SJCRH30 (cell line): ENCODE measurements at regions not wholly inside any gene's neighbourhood (a gene's known extent, or its start where the extent isn't known, plus 50 kb on each side); places are given as distances from the start of the nearest gene placed in this dataset.

Source experiments
- DNase-seq, 2 experiments: peaks; one replicate each; pipeline ENCODE4 v3.0.0-alpha.2; 2015 to 2020
- H3K27ac ChIP-seq: fragments of 250-450 bp; sonication (Bioruptor Pico); 2 replicates; pipeline ENCODE4 v1.5.1; 2020; ENCODE audit warnings: mild to moderate bottlenecking, moderate library complexity
- H3K27me3 ChIP-seq: fragments of 250-450 bp; sonication (Bioruptor Pico); 2 replicates; pipeline ENCODE4 v1.5.1; 2020; ENCODE audit warnings: mild to moderate bottlenecking, moderate library complexity
- H3K36me3 ChIP-seq: fragments of 250-450 bp; sonication (Bioruptor Pico); 2 replicates; pipeline ENCODE4 v1.5.1; 2020; ENCODE audit warnings: mild to moderate bottlenecking, moderate library complexity
- H3K4me1 ChIP-seq: fragments of 250-450 bp; sonication (Bioruptor Pico); 2 replicates; pipeline ENCODE4 v1.5.1; 2020; ENCODE audit warnings: mild to moderate bottlenecking, moderate library complexity
- H3K4me3 ChIP-seq: fragments of 250-450 bp; sonication (Bioruptor Pico); 2 replicates; pipeline ENCODE4 v1.5.1; 2020; ENCODE audit warnings: mild to moderate bottlenecking, moderate library complexity
- H3K9me3 ChIP-seq: fragments of 250-450 bp; sonication (Bioruptor Pico); replicated peaks from 2 replicates; pipeline ENCODE4 v1.5.1; 2020; ENCODE audit warnings: mild to moderate bottlenecking, moderate library complexity

DNA sequence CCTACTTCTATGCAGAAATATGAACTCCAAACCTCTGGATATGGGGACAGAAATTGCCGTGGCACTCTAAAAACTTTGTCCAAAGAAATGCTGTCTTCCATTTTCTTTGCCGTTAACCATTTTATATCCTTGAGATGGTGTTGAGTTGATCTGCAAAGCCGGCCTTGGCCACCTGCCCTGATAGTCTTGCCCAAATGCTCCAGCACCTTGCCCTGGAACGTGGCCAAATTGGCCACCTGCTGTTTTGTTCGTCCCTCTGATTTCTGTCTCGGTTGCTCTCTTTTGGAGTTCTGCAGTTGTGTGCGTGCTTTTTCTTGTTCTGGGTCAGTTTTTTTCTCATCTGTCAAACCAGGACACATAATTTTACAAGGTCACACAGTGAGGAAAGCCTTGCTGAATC, 239.7 kb upstream of the GMDS start:
- no peaks in the 10 kb centered on the region for H3K9me3 ChIP-seq
- no peak overlapping the region for H3K27ac ChIP-seq
- H3K27me3 ChIP-seq: no peaks in the 10 kb centered on the region
- peak in 1 of 2 experiments; percentile 36 for DNase-seq
- H3K4me3 ChIP-seq: no peak overlapping the region
- H3K4me1 ChIP-seq: no peaks in the 10 kb centered on the region
- H3K36me3 ChIP-seq: no peaks in the 10 kb centered on the region

DNA sequence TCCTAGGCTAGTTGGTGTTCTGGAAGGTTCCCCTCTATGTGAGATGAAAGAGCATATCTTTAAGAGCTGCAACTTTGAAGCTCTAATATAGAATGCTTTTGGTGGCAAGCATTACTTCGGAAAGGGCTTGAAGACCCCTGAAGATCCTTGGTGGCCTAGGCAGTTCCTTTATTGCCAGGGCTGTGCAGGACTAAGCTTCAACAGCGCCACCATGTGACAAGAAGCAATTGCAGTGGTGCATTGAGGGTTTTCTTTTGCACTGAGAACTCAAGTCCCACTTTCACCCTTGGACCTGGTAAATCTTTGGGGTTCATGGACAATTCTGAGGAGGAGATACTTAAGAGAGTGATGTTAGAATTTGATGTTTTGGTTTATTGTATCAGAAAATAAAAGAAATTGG, 237.4 kb upstream of the GMDS start:
- no peak for DNase-seq
- Histone ChIP-seq H3K4me3 (no peak overlapping the region), H3K36me3 (no peaks in the 10 kb centered on the region), H3K27ac (no peak overlapping the region), H3K4me1 (no peaks in the 10 kb centered on the region), H3K27me3 (no peaks in the 10 kb centered on the region), H3K9me3 (no peaks in the 10 kb centered on the region)

- Histone ChIP-seq H3K27me3 (no peaks in the 10 kb centered on the region), H3K4me3 (no peak overlapping the region), H3K9me3 (no peaks in the 10 kb centered on the region), H3K27ac (no peak overlapping the region), H3K36me3 (no peaks in the 10 kb centered on the region), H3K4me1 (no peaks in the 10 kb centered on the region)
- DNase-seq: no peak
Observed at GRCh38 chr6:2481307-2481706, 235.9 kb upstream of the GMDS start.

DNA sequence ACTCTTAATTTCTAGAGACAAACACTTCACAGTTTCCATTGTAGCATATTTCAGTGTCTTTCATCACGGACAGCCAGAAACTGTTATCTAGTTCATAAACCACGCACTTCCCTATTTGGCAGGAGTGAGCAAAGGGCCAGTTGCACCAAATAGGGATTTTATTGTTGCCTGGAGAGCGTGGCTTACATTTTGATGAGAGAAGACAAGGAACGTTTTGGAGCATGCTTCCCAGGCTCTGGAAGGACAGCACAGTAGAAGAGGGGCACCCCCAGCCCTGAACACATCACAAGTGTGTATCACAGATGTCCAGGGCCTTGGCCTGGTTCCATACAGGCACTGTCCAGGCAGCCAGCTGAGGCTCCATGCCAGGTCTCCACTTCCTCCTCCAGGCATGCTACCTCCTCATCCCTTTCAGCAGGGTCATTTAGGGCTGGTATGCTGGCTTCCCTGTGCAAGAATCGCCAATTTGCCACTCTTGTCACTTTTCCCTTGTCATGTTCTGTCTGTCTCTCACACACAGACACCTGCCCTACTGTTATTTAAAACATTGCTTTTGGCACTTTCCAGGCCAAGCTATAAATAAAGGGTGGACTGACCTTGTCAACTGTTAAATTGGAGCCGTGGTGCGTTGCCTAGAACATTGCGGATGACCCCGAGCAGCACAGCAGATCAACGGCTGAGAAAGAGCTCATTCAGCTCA, 235.0 kb upstream of the GMDS start:
- Histone ChIP-seq H3K27ac (no peak overlapping the region), H3K36me3 (no peaks in the 10 kb centered on the region), H3K9me3 (no peaks in the 10 kb centered on the region), H3K4me3 (no peak overlapping the region), H3K27me3 (no peaks in the 10 kb centered on the region), H3K4me1 (no peaks in the 10 kb centered on the region)
- no peak for DNase-seq

DNA sequence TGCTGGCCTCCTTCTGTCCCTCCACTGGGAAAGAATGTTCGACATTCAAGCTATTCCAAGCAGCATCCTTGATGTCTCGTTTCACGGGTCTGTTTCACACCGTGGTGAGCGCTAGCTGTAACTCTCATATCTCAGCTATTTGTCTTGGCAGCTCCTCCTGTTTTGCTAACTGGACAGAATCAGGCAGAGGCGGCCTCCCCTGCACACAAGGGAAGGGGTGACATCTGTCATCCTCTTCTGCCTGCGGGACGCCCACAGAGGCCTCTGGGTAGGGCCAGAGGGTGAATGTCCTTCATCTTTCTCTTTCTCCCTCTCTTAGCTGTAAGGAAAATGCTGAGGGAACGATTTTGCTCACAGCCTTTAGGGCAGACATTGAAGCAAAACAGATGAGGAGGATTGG, 232.8 kb upstream of the GMDS start:
- Histone ChIP-seq H3K4me3 (no peak overlapping the region), H3K27ac (no peak overlapping the region), H3K36me3 (no peaks in the 10 kb centered on the region), H3K4me1 (no peaks in the 10 kb centered on the region), H3K27me3 (no peaks in the 10 kb centered on the region), H3K9me3 (no peaks in the 10 kb centered on the region)
- DNase-seq: no peak

- H3K4me3 ChIP-seq: no peak overlapping the region
- no peak overlapping the region for H3K27ac ChIP-seq
- H3K4me1 ChIP-seq: no peaks in the 10 kb centered on the region
- no peaks in the 10 kb centered on the region for H3K27me3 ChIP-seq
- no peaks in the 10 kb centered on the region for H3K9me3 ChIP-seq
- DNase-seq: no peak
- H3K36me3 ChIP-seq: no peaks in the 10 kb centered on the region
Observed at GRCh38 chr6:2477666-2478065, 232.3 kb upstream of the GMDS start.

GRCh38 chr6:2477250-2477649, 231.8 kb upstream of the GMDS start:
- no peak overlapping the region for H3K27ac ChIP-seq
- no peaks in the 10 kb centered on the region for H3K9me3 ChIP-seq
- DNase-seq: no peak
- no peaks in the 10 kb centered on the region for H3K36me3 ChIP-seq
- H3K4me3 ChIP-seq: no peak overlapping the region
- H3K4me1 ChIP-seq: no peaks in the 10 kb centered on the region
- H3K27me3 ChIP-seq: no peaks in the 10 kb centered on the region

- H3K9me3 ChIP-seq: no peaks in the 10 kb centered on the region
- no peaks in the 10 kb centered on the region for H3K27me3 ChIP-seq
- no peak for DNase-seq
- H3K4me1 ChIP-seq: no peaks in the 10 kb centered on the region
- H3K27ac ChIP-seq: no peak overlapping the region
- H3K4me3 ChIP-seq: no peak overlapping the region
- no peaks in the 10 kb centered on the region for H3K36me3 ChIP-seq
Observed at GRCh38 chr6:2476376-2476775, 231.0 kb upstream of the GMDS start.

- Histone ChIP-seq H3K27ac (no peak overlapping the region), H3K4me3 (no peak overlapping the region), H3K4me1 (no peaks in the 10 kb centered on the region), H3K36me3 (no peaks in the 10 kb centered on the region), H3K9me3 (no peaks in the 10 kb centered on the region), H3K27me3 (no peaks in the 10 kb centered on the region)
- DNase-seq: no peak
Observed at GRCh38 chr6:2471472-2471871, 226.1 kb upstream of the GMDS start.

GRCh38 chr6:2469428-2469827, 224.0 kb upstream of the GMDS start:
- H3K9me3 ChIP-seq: no peaks in the 10 kb centered on the region
- H3K27ac ChIP-seq: no peak overlapping the region
- H3K4me3 ChIP-seq: no peak overlapping the region
- no peaks in the 10 kb centered on the region for H3K27me3 ChIP-seq
- DNase-seq: no peak
- H3K4me1 ChIP-seq: no peaks in the 10 kb centered on the region
- no peaks in the 10 kb centered on the region for H3K36me3 ChIP-seq

DNA sequence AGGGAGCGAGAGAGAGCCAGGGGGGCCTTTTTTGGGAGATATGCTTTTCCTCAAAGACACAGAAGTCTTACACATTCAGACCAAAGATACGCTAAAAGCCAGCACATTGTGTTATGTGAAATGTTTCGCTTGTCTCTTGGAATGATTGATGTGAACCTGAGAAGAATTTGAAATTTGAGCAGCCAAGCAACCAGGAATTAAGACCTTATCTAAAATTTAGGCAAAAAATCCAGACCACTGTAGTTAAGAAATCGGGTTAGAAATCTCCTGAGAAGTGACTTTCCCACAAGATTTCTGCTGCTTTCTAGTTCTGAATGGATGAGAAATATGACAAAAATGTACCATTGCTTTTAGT, 223.2 kb upstream of the GMDS start:
- no peaks in the 10 kb centered on the region for H3K9me3 ChIP-seq

DNA sequence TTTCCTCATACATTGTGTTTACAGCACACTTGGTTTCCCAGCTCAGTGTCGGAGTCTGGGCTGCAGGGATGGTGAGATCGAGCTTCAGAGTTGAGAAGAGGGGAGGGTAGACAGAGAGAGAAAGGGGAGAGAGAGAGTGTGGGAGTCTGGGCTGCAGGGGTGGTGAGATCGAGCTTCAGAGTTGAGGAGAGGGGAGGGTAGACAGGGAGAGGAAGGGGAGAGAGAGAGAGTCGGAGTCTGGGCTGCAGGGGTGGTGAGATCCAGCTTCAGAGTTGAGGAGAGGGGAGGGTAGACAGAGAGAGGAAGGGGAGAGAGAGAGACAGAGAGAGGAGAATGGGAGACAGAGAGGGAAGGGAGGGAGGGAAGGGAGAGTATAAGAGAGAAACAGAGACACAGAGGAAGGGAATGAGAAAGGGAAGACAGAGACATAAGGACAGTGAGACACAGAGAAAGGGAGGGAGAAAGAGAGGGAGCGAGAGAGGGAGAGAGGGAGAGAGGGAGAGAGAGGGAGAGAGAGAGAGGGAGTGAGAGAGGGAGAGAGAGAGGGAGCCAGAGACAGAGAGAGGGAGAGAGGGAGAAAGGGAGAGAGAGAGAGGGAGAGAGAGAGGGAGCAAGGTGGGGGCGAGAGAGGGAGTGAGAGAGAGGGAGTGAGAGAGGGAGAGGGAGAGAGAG, 222.7 kb upstream of the GMDS start:
- no peak for DNase-seq
- no peak overlapping the region for H3K27ac ChIP-seq
- no peaks in the 10 kb centered on the region for H3K9me3 ChIP-seq
- no peaks in the 10 kb centered on the region for H3K36me3 ChIP-seq
- no peak overlapping the region for H3K4me3 ChIP-seq
- no peaks in the 10 kb centered on the region for H3K4me1 ChIP-seq
- no peaks in the 10 kb centered on the region for H3K27me3 ChIP-seq

More for the DNA sequence above, 223.2 kb upstream of the GMDS start:
- no peak overlapping the region for H3K4me3 ChIP-seq
- H3K27me3 ChIP-seq: no peaks in the 10 kb centered on the region
- no peaks in the 10 kb centered on the region for H3K4me1 ChIP-seq
- DNase-seq: no peak
- no peaks in the 10 kb centered on the region for H3K36me3 ChIP-seq
- H3K27ac ChIP-seq: no peak overlapping the region

- H3K4me1 ChIP-seq: no peaks in the 10 kb centered on the region
- no peaks in the 10 kb centered on the region for H3K36me3 ChIP-seq
- no peaks in the 10 kb centered on the region for H3K9me3 ChIP-seq
- no peak for DNase-seq
- no peak overlapping the region for H3K27ac ChIP-seq
- H3K27me3 ChIP-seq: no peaks in the 10 kb centered on the region
- H3K4me3 ChIP-seq: no peak overlapping the region
Observed at GRCh38 chr6:2465336-2465735, 219.9 kb upstream of the GMDS start.

DNA sequence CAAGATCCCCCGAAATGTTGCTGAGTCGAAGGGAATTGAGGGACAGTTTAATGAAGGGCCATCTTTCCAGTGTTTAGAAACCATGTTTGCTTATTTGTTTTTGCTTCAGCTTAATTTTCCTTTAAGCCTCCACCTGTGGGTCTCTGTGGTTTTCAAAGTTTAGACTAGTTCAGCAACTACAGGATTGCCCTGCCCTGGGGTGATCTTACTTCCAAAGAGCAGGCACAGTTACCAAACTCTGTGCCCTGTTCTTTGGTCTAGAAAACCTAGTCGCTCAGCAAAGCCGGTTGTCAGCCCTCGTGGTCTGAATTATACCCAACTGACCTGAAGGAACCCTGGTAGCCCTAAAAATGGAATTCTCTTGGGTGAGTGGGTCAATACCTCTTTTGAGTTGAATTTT, 219.2 kb upstream of the GMDS start:
- no peaks in the 10 kb centered on the region for H3K9me3 ChIP-seq
- no peaks in the 10 kb centered on the region for H3K36me3 ChIP-seq
- no peak overlapping the region for H3K27ac ChIP-seq
- H3K4me1 ChIP-seq: no peaks in the 10 kb centered on the region
- no peak overlapping the region for H3K4me3 ChIP-seq
- H3K27me3 ChIP-seq: no peaks in the 10 kb centered on the region
- DNase-seq: peak in 1 of 2 experiments; percentile 12

DNA sequence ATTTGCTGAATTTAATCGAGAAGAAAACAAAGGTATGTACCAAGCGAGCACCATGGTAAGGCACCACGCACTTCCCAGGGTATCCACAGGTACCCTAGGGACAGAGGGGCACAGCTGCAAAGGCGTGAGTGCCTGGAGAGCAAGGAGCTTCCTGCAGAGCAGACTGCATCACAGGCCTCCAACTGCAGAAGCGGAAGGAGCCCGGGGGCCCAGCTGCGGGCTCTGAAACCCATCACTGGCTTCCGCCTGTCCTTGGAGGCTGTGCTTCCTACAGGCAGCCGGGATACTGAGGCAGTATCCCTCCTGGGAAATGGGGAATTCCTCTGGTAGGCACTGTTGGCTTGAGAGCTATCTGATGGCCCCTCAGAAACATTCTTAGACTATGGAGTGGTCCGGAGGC, 217.4 kb upstream of the GMDS start:
- Histone ChIP-seq H3K9me3 (no peaks in the 10 kb centered on the region), H3K27ac (no peak overlapping the region), H3K36me3 (no peaks in the 10 kb centered on the region), H3K27me3 (no peaks in the 10 kb centered on the region), H3K4me3 (no peak overlapping the region), H3K4me1 (no peaks in the 10 kb centered on the region)
- no peak for DNase-seq

GRCh38 chr6:2460216-2460745, 214.9 kb upstream of the GMDS start:
- Histone ChIP-seq H3K27me3 (no peaks in the 10 kb centered on the region), H3K9me3 (no peaks in the 10 kb centered on the region), H3K4me1 (no peaks in the 10 kb centered on the region)

More at GRCh38 chr6:2460216-2460745, 214.9 kb upstream of the GMDS start:
- Histone ChIP-seq H3K4me3 (no peak overlapping the region), H3K36me3 (no peaks in the 10 kb centered on the region), H3K27ac (no peak overlapping the region)
- no peak for DNase-seq
